IMR-90 (cell line): ENCODE measurements at regions not wholly inside any gene's neighbourhood (a gene's known extent, or its start where the extent isn't known, plus 50 kb on each side); places are given as distances from the start of the nearest gene placed in this dataset.

ENCODE experiments used
- CTCF ChIP-seq: conservative IDR thresholded peaks from 2 replicates; pipeline ENCODE4 v1.5.1; 2012; ENCODE audit warnings: mild to moderate bottlenecking, low read depth, low read length, improper control_type of control experiment
- FOS ChIP-seq: fragments of 150-350 bp; IDR thresholded peaks from 2 replicates; pipeline ENCODE4 v1.6.1; 2016; ENCODE audit warnings: low read depth, low read length
- MAZ ChIP-seq: IDR thresholded peaks from 2 replicates; pipeline ENCODE4 v1.6.1; 2012; ENCODE audit warnings: low read depth, mild to moderate bottlenecking, low read length, improper control_type of control experiment, moderate library complexity, borderline replicate concordance
- MXI1 ChIP-seq: IDR thresholded peaks from 2 replicates; pipeline ENCODE4 v1.6.1; 2012; ENCODE audit warnings: low read depth, mild to moderate bottlenecking, low read length, moderate library complexity, borderline replicate concordance
- POLR2A ChIP-seq: IDR thresholded peaks from 2 replicates; pipeline ENCODE4 v1.6.1; 2012; ENCODE audit warnings: mild to moderate bottlenecking, low read depth, low read length
- RAD21 ChIP-seq: IDR thresholded peaks from 2 replicates; pipeline ENCODE4 v1.6.1; 2012; ENCODE audit warnings: low read length, improper control_type of control experiment
- RCOR1 ChIP-seq: IDR thresholded peaks from 2 replicates; pipeline ENCODE4 v1.6.1; 2012; ENCODE audit warnings: mild to moderate bottlenecking, low read length, improper control_type of control experiment; ENCODE audit not compliant: insufficient replicate concordance

DNA sequence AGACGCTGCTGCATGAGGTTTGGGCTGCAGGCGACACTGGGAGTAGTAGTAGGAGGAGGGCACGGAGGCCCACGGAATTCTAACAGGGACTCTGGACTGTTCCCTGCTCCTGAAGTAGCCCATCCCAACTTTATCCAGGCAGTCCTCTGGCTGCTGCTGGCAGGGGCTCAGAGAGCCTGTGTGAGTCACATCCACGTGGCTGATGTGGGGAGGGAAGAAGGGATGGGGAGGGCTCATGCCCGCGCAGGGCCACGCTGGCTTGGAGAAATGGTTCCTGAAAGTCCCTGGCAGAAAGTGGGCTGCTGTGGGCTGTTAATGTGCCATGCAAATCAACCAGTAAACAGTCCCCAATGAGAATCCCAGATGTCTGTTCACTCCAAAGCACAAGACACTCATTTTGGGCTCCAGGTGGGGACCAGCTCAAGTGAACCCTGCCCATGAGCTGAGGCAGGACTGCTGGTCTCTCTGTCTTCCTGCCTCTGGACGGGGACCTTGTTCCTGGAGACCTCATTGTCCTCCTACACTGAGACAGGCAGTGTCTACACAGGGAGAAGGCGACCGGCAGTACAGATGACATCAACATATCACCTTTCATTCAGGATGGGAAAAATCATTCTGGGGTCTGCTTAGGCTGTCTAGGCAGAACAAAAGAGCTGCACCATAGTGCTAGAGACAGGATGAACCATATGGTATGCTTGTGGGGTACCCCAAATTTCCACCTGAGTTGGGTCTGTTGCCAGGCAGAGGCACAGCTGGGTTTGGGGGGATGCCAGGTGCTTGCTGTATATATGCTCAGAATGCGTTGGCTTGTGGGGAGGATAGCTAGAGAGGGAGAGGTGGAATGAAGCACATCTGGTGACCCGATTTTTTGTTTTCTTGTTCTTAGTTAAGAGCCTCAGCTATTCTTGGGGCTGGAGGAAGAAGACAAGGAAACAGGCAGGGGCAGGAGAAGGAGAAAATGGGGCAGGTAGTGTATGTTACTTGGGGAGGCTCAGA is 57.9 kb upstream of the FMOD start:
- TF ChIP-seq CTCF (no peak), POLR2A (no peak), MXI1 (peak; percentile 77; the same call in 1 of the 2 replicates), FOS (peak; percentile 25; the same call in 1 of the 2 replicates), RCOR1 (no peak), MAZ (peak; percentile 87), RAD21 (no peak)
